HL-60 (cell line): ENCODE measurements at regions not wholly inside any gene's neighbourhood (a gene's known extent, or its start where the extent isn't known, plus 50 kb on each side); places are given as distances from the start of the nearest gene placed in this dataset.

Source experiments
- DNase-seq, 2 experiments: peaks; one replicate each; pipeline ENCODE4 v3.0.0-alpha.2; 2010 to 2020; ENCODE audit warnings: low read depth in 1 of 2, low spot score in 1 of 2
- H3K27ac ChIP-seq: fragments of 250-450 bp; sonication (Bioruptor Pico); replicated peaks from 2 replicates; pipeline ENCODE4 v1.5.1; 2020; ENCODE audit warnings: mild to moderate bottlenecking, moderate library complexity
- H3K27me3 ChIP-seq: fragments of 250-450 bp; sonication (Bioruptor Pico); 2 replicates; pipeline ENCODE4 v1.5.1; 2021; ENCODE audit warnings: mild to moderate bottlenecking, moderate library complexity; ENCODE audit not compliant: insufficient read depth, poor library complexity, severe bottlenecking
- H3K4me3 ChIP-seq: replicated peaks from 2 replicates; pipeline ENCODE4 v1.5.1; 2011; ENCODE audit warnings: mild to moderate bottlenecking, control low read depth, low read length; ENCODE audit not compliant: insufficient read depth
- CTCF ChIP-seq: IDR thresholded peaks from one replicate; pipeline ENCODE4 v1.5.1; 2011; ENCODE audit warnings: low read length, control low read depth, inconsistent platforms; ENCODE audit not compliant: insufficient read depth
- GABPA ChIP-seq: IDR thresholded peaks from 2 replicates; pipeline ENCODE4 v1.6.1; 2012; ENCODE audit warnings: low read depth
- POLR2AphosphoS5 ChIP-seq: IDR thresholded peaks from 2 replicates; pipeline ENCODE4 v1.6.1; 2012; ENCODE audit warnings: low read depth
- SPI1 ChIP-seq: IDR thresholded peaks from 2 replicates; pipeline ENCODE4 v1.6.1; 2012; ENCODE audit warnings: low read depth, mild to moderate bottlenecking, borderline replicate concordance
- TF ChIP-seq, protein P1 (sequence below): IDR thresholded peaks from 2 replicates; pipeline ENCODE4 v1.6.1; 2012; ENCODE audit warnings: low read depth; ENCODE audit not compliant: insufficient replicate concordance

- no peak for DNase-seq
- TF ChIP-seq SPI1 (no peak), CTCF (no peak), POLR2AphosphoS5 (no peak), GABPA (no peak)
- TF ChIP-seq, protein P1, sequence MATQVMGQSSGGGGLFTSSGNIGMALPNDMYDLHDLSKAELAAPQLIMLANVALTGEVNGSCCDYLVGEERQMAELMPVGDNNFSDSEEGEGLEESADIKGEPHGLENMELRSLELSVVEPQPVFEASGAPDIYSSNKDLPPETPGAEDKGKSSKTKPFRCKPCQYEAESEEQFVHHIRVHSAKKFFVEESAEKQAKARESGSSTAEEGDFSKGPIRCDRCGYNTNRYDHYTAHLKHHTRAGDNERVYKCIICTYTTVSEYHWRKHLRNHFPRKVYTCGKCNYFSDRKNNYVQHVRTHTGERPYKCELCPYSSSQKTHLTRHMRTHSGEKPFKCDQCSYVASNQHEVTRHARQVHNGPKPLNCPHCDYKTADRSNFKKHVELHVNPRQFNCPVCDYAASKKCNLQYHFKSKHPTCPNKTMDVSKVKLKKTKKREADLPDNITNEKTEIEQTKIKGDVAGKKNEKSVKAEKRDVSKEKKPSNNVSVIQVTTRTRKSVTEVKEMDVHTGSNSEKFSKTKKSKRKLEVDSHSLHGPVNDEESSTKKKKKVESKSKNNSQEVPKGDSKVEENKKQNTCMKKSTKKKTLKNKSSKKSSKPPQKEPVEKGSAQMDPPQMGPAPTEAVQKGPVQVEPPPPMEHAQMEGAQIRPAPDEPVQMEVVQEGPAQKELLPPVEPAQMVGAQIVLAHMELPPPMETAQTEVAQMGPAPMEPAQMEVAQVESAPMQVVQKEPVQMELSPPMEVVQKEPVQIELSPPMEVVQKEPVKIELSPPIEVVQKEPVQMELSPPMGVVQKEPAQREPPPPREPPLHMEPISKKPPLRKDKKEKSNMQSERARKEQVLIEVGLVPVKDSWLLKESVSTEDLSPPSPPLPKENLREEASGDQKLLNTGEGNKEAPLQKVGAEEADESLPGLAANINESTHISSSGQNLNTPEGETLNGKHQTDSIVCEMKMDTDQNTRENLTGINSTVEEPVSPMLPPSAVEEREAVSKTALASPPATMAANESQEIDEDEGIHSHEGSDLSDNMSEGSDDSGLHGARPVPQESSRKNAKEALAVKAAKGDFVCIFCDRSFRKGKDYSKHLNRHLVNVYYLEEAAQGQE, result no peak
Observed at GRCh38 chr2:3025261-3025660, 352.4 kb downstream of the EIPR1 start.

DNA sequence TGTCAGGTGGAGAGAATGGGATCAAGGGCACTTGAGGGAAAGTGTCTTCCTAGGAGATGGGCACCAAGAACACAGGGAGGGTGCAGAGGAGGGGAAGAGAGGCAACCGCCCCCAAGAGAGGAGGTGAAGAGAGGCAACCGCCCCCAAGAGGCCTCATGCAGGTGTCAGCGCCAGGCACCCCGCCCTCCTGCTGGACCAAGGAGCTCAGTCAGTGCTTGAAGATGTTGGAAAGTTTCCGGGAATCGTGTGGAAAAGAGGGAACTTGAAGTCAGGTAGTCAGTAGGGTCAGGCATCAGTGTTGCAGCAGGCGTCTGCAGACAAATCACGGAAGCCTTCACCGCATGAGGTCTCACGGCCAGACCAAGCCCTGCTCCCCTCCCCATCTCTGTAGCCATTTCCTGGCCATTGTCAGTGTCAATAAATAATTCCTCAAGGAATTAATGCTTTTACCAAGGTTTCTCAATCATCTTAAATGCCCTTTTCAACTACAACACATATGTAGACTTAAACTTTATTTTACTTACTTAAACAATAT is 353.1 kb downstream of the EIPR1 start:
- Histone ChIP-seq H3K27ac (no peak overlapping the region), H3K4me3 (no peak overlapping the region), H3K27me3 (no peaks in the 10 kb centered on the region)
- DNase-seq, result no peak
- TF ChIP-seq GABPA (no peak), SPI1 (no peak), POLR2AphosphoS5 (no peak), CTCF (no peak)
- TF ChIP-seq, protein P1, result no peak

More at GRCh38 chr2:3025261-3025660, 352.4 kb downstream of the EIPR1 start:
- Histone ChIP-seq H3K27me3 (no peaks in the 10 kb centered on the region), H3K4me3 (no peak overlapping the region), H3K27ac (no peak overlapping the region)

GRCh38 chr2:3023531-3023930 is 354.1 kb downstream of the EIPR1 start:
- Histone ChIP-seq H3K4me3 (no peak overlapping the region), H3K27me3 (no peaks in the 10 kb centered on the region), H3K27ac (no peak overlapping the region)
- TF ChIP-seq GABPA (no peak), CTCF (no peak), POLR2AphosphoS5 (no peak), SPI1 (no peak)
- TF ChIP-seq, protein P1, result no peak
- DNase-seq, result no peak
